Cardiac muscle cell (in vitro differentiated cells and primary cell): ENCODE measurements at regions not wholly inside any gene's neighbourhood (a gene's known extent, or its start where the extent isn't known, plus 50 kb on each side); places are given as distances from the start of the nearest gene placed in this dataset.

Experiments used
- DNase-seq, 2 donors: peaks; one replicate each; pipeline versions ENCODE4 v3.0.0 to v3.0.0-alpha.2; 2010 to 2017; ENCODE audit warnings: low read depth in 1 of 2, low spot score in 1 of 2
- H3K27ac ChIP-seq: fragments of 200-600 bp; sonication (generic); 2 replicates; pipeline ENCODE4 v1.5.1; 2016
- H3K27me3 ChIP-seq: fragments of 200-600 bp; sonication (generic); 2 replicates; pipeline ENCODE4 v1.6.0; 2016; ENCODE audit warnings: control low read depth
- H3K36me3 ChIP-seq: fragments of 200-600 bp; sonication (generic); 2 replicates; pipeline ENCODE4 v1.5.1; 2016; ENCODE audit warnings: control low read depth
- H3K4me1 ChIP-seq: fragments of 200-600 bp; sonication (generic); 2 replicates; pipeline ENCODE4 v1.8.1; 2017; ENCODE audit warnings: low read depth, mild to moderate bottlenecking, mixed run types
- H3K4me3 ChIP-seq: fragments of 200-600 bp; sonication (generic); 2 replicates; pipeline ENCODE4 v1.5.1; 2016; ENCODE audit warnings: mild to moderate bottlenecking
- H3K9me3 ChIP-seq: fragments of 200-600 bp; sonication (generic); 2 replicates; pipeline ENCODE4 v1.5.1; 2017; ENCODE audit warnings: low read depth, mild to moderate bottlenecking, control low read depth
- TF ChIP-seq, protein P1 (sequence below): IDR thresholded peaks from 2 replicates; pipeline ENCODE4 v1.5.1; 2012; ENCODE audit warnings: low read depth, mild to moderate bottlenecking, low read length

DNA sequence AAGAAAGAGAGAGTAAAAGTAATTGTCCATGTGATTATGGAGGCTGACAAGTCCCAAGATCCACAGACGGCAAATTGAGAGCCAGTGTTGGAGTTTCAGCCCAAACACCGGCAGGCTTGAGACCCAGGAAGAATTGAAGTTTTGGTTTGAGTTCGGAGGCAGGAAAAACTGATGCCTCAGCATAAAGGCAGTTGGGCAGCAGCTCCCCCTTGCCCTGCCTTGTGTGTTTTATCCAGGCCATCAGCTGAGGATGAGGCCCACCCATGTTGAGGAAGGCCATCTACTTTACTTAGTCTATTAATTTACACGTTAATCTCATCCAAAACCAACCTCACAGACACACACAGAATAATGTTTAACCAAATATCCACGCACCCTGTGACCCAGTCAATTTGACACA lies 64.6 kb upstream of the SERPINE2 start:
- no peak overlapping the region for H3K4me3 ChIP-seq
- H3K27ac ChIP-seq, result no peak overlapping the region
- DNase-seq, result no peak
- no peaks in the 10 kb centered on the region for H3K9me3 ChIP-seq
- TF ChIP-seq, protein P1, sequence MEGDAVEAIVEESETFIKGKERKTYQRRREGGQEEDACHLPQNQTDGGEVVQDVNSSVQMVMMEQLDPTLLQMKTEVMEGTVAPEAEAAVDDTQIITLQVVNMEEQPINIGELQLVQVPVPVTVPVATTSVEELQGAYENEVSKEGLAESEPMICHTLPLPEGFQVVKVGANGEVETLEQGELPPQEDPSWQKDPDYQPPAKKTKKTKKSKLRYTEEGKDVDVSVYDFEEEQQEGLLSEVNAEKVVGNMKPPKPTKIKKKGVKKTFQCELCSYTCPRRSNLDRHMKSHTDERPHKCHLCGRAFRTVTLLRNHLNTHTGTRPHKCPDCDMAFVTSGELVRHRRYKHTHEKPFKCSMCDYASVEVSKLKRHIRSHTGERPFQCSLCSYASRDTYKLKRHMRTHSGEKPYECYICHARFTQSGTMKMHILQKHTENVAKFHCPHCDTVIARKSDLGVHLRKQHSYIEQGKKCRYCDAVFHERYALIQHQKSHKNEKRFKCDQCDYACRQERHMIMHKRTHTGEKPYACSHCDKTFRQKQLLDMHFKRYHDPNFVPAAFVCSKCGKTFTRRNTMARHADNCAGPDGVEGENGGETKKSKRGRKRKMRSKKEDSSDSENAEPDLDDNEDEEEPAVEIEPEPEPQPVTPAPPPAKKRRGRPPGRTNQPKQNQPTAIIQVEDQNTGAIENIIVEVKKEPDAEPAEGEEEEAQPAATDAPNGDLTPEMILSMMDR, result no peak
- H3K27me3 ChIP-seq, result no peaks in the 10 kb centered on the region
- H3K36me3 ChIP-seq, result no peaks in the 10 kb centered on the region
- H3K4me1 ChIP-seq, result no peaks in the 10 kb centered on the region

DNA sequence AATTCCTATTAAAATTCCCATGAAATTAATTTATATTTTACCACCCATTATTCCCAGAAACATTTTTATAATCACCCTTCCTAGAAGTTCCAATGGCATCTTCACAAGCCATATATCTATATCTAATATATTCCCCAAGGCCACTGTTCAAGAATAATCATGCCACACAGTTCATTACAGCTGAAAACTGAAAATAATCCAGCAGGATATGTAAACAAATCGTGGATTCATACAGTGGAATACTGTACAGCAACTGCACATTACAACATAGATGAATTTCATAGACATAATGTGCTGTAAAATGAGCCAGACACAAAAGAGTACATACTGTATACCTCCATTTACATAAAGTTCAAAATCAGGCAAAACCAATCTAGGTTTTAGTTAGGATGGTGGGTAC lies 63.9 kb upstream of the SERPINE2 start:
- TF ChIP-seq, protein P1, result no peak
- Histone ChIP-seq H3K4me1 (no peaks in the 10 kb centered on the region), H3K4me3 (no peak overlapping the region), H3K36me3 (no peaks in the 10 kb centered on the region), H3K9me3 (no peaks in the 10 kb centered on the region), H3K27ac (no peak overlapping the region), H3K27me3 (no peaks in the 10 kb centered on the region)
- DNase-seq, result no peak

DNA sequence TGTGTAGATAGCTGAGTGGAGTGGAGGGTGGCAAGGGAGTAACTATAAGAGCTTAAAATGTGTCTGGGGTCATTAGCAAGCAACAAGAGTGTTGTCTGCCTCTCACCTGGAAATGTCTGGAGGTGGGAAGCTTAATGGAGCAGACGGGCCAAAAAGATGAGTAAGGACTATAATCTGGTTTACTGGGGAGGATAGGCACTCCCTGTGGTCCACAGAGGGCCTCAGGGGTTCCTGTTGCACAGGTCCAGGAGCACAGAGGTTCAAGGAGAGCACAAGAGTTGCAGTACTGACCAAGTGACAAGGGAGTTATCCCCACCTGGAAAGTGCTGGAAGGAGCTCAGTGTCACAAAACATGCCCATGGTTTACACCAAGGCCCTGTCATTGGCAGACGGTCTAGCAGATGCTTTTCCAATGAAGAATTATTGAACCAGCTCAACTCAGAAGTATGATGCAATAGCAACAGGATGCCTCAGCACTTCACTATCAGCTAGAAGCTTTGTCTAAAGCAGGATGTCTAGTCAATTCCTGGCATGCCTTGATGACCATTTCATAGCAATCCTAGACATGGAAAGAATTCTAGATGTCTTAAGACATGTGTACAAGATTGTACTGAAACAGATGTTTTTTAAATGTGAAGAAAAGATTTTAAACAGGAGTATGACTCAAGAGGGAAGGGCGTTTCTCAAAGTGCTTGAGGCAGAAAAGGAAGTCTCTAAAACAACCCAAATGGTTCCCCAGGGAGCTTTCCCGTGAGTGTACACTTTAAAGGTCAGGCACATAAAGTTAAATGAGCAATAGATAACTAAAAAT lies 62.9 kb upstream of the SERPINE2 start:
- H3K4me1 ChIP-seq, result no peaks in the 10 kb centered on the region
- H3K27me3 ChIP-seq, result no peaks in the 10 kb centered on the region
- no peaks in the 10 kb centered on the region for H3K9me3 ChIP-seq
- DNase-seq, result peak in 1 of 2 donors; percentile 90
- no peak overlapping the region for H3K4me3 ChIP-seq
- H3K36me3 ChIP-seq, result no peaks in the 10 kb centered on the region
- TF ChIP-seq, protein P1, result no peak
- no peak overlapping the region for H3K27ac ChIP-seq

DNA sequence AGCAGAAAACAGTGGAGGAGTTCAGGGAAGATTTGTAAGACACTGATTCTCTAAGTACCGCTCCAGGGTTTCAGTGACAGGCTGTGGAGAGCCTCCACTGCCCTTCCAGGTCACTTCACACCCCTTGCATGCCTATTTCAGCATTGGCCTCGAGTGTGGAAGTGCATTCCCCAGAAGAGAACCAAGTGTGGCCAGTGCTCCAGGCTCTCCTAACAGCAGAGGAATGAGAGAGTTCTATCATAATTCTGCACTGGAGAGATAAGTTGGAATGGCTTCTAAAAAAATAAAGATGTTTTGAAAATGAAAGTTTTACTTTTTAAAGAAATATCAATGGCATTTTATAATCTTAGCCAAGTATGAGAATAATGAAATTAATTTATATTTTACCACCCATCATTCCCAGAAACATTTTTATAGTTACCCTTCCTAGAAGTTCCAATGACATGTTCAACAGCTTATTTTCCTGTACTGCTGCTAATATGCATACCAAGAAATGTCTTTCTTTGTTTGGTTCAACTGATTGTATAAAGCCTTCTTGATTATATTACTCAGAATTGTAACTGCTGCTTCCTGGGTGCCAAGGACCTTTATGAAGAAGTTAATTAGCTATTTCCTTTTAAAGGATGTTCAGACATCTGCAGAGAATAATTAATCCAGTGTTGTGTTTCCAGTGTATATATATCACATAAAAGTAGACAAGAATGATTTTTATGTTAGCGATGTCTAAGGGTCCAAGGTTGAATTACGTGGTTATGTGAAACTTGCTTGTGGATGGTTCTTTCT lies 61.0 kb upstream of the SERPINE2 start:
- H3K27ac ChIP-seq, result no peak overlapping the region
- no peaks in the 10 kb centered on the region for H3K36me3 ChIP-seq
- TF ChIP-seq, protein P1, result no peak
- no peaks in the 10 kb centered on the region for H3K4me1 ChIP-seq
- no peaks in the 10 kb centered on the region for H3K9me3 ChIP-seq
- no peak for DNase-seq
- no peak overlapping the region for H3K4me3 ChIP-seq
- no peaks in the 10 kb centered on the region for H3K27me3 ChIP-seq

DNA sequence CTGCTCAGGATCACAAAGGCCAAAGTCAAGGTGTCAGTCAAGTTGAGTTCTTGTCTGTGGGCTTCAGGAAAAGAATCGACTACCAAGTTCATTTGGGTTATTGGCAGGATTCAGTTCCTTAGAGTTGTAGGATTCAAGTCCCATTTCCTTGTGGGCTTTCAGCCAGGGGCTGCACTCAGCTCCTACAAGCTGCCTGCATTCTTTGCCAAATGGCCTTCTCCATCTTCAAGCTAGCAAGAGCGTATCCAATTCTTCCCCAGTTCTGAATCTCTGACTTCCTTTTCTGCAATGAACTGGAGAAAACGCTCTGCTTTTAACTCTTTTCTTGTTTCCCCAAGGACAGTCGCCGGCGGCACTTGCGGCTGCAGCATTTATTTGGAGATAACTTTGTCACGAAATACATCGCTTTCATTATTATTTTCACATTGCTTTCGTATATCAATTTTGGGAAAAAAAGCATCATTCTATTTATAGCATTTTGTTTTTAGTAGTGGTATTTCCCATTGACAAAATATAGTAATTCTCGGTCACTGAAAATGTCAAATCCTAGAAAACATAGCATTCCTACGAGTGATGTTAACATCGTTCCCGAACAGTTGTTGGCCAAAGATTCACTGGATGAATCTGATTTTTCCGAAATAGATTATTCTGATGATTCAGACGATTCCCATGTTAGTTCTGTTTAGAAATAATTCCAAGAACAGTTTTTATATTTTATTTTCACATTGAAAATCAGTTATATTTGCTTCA lies 59.6 kb upstream of the SERPINE2 start:
- Histone ChIP-seq H3K4me1 (no peaks in the 10 kb centered on the region), H3K4me3 (no peak overlapping the region), H3K36me3 (no peaks in the 10 kb centered on the region), H3K9me3 (no peaks in the 10 kb centered on the region), H3K27ac (no peak overlapping the region), H3K27me3 (no peaks in the 10 kb centered on the region)
- peak in 1 of 2 donors; percentile 72 for DNase-seq
- TF ChIP-seq, protein P1, result no peak
